Hepatocyte (in vitro differentiated cells): ENCODE measurements at regions not wholly inside any gene's neighbourhood (a gene's known extent, or its start where the extent isn't known, plus 50 kb on each side); places are given as distances from the start of the nearest gene placed in this dataset.
A peak's percentile ranks its signal among the peaks of the same experiment; 100 is the strongest.

Source experiments
- DNase-seq: peaks from one replicate; pipeline ENCODE4 v3.0.0-alpha.2; 2016; ENCODE audit warnings: low spot score
- H2AFZ ChIP-seq: fragments of 200-600 bp; sonication (generic); 2 replicates; pipeline ENCODE4 v1.6.0; 2016; ENCODE audit warnings: antibody characterized with exemption, mild to moderate bottlenecking
- H3K27ac ChIP-seq: fragments of 200-600 bp; sonication (generic); 2 replicates; pipeline ENCODE4 v1.5.1; 2016; ENCODE audit warnings: mild to moderate bottlenecking
- H3K27me3 ChIP-seq: fragments of 200-600 bp; sonication (generic); 2 replicates; pipeline ENCODE4 v1.6.1; 2016
- H3K36me3 ChIP-seq: fragments of 200-600 bp; sonication (generic); replicated peaks from 2 replicates; pipeline ENCODE4 v1.5.1; 2016; ENCODE audit warnings: low read depth; ENCODE audit not compliant: insufficient read depth
- H3K4me1 ChIP-seq: fragments of 200-600 bp; sonication (generic); 2 replicates; pipeline ENCODE4 v1.5.1; 2016; ENCODE audit warnings: mild to moderate bottlenecking, moderate library complexity; ENCODE audit not compliant: insufficient read depth
- H3K4me2 ChIP-seq: fragments of 200-600 bp; sonication (generic); 2 replicates; pipeline ENCODE4 v1.6.0; 2016
- H3K4me3 ChIP-seq: fragments of 200-600 bp; sonication (generic); 2 replicates; pipeline ENCODE4 v1.5.1; 2016; ENCODE audit warnings: mild to moderate bottlenecking
- H3K79me2 ChIP-seq: fragments of 200-600 bp; sonication (generic); 2 replicates; pipeline ENCODE4 v1.6.0; 2017; ENCODE audit warnings: mild to moderate bottlenecking
- H3K9me2 ChIP-seq: fragments of 200-600 bp; sonication (generic); replicated peaks from 2 replicates; pipeline ENCODE4 v1.6.0; 2017; ENCODE audit warnings: mild to moderate bottlenecking; ENCODE audit not compliant: insufficient read depth
- H3K9me3 ChIP-seq: fragments of 200-600 bp; sonication (generic); 2 replicates; pipeline ENCODE4 v1.5.1; 2016; ENCODE audit warnings: low read depth, mild to moderate bottlenecking
- H4K20me1 ChIP-seq: fragments of 200-600 bp; sonication (generic); 2 replicates; pipeline ENCODE4 v1.6.0; 2016; ENCODE audit warnings: mild to moderate bottlenecking; ENCODE audit not compliant: insufficient read depth, poor library complexity, severe bottlenecking
- CTCF ChIP-seq: fragments of 200-600 bp; sonication (generic); IDR thresholded peaks from 2 replicates; pipeline ENCODE4 v1.5.1; 2016; ENCODE audit warnings: antibody characterized with exemption, mild to moderate bottlenecking; ENCODE audit not compliant: poor library complexity
- EZH2 ChIP-seq: fragments of 200-600 bp; sonication (generic); IDR thresholded peaks from 2 replicates; pipeline ENCODE4 v1.6.1; 2016; ENCODE audit warnings: antibody characterized with exemption, mild to moderate bottlenecking, borderline replicate concordance
- EZH2phosphoT487 ChIP-seq: fragments of 200-600 bp; sonication (generic); IDR thresholded peaks from one replicate; pipeline ENCODE4 v1.6.1; 2018; ENCODE audit warnings: antibody characterized with exemption, mild to moderate bottlenecking, low read depth, moderate library complexity; ENCODE audit not compliant: unreplicated experiment, severe bottlenecking
- WGBS: methylation state at CpG from one replicate; pipeline ENCODE4 v1.1.6; 2016; ENCODE audit warnings: low lambda C conversion rate; ENCODE audit errors: missing lambda C conversion rate; 5-methylcytosine and 5-hydroxymethylcytosine counted together

GRCh38 chr9:7328453-7328852 is 471.1 kb downstream of the DMAC1 start:
- Histone ChIP-seq H3K4me2 (no peak overlapping the region), H3K36me3 (no peaks in the 10 kb centered on the region), H3K9me3 (no peaks in the 10 kb centered on the region), H3K27ac (no peak overlapping the region), H4K20me1 (no peaks in the 10 kb centered on the region), H2AFZ (no peak overlapping the region), H3K9me2 (no peaks in the 10 kb centered on the region), H3K27me3 (no peaks in the 10 kb centered on the region), H3K4me1 (no peaks in the 10 kb centered on the region), H3K4me3 (no peak overlapping the region), H3K79me2 (no peaks in the 10 kb centered on the region)
- TF ChIP-seq EZH2 (no peak), EZH2phosphoT487 (no peak)
- DNase-seq = peak; percentile 20

- Histone ChIP-seq H2AFZ (no peak overlapping the region), H3K27ac (no peak overlapping the region), H3K27me3 (no peaks in the 10 kb centered on the region), H3K36me3 (no peaks in the 10 kb centered on the region), H4K20me1 (no peaks in the 10 kb centered on the region), H3K4me1 (no peaks in the 10 kb centered on the region), H3K4me2 (no peak overlapping the region), H3K4me3 (no peak overlapping the region), H3K9me2 (no peaks in the 10 kb centered on the region), H3K79me2 (no peaks in the 10 kb centered on the region), H3K9me3 (no peaks in the 10 kb centered on the region)
- DNase-seq = no peak
- WGBS = 92% methylated on average over 1 of the region's 1 CpG
- TF ChIP-seq CTCF (no peak), EZH2phosphoT487 (no peak), EZH2 (no peak)
These were observed 473.6 kb downstream of the DMAC1 start for GRCh38 chr9:7325995-7326394.

DNA sequence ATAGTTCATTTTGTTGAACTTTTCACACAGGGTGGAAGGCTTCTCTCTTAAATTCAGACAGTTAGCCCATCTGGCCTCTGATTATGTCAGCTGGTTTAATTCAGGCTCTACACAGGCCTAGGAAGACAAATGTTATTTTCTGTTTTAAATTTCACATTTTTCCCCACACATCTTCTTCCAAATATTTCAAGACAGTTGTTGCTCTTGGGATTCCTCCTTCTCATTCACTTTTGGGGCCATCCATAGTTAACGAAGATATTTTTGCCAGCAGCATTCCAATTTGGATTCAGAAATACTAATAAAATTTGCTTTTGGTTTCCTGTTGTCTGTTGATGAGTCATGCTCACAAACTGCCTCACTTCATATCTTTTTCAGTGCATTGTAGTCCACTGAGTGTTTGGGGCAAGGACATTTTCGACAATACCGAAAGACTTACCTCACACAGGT is 475.4 kb downstream of the DMAC1 start:
- no peak overlapping the region for H2AFZ ChIP-seq
- TF ChIP-seq EZH2phosphoT487 (no peak), EZH2 (no peak), CTCF (no peak)
- no peaks in the 10 kb centered on the region for H3K79me2 ChIP-seq
- H3K27ac ChIP-seq = no peak overlapping the region
- no peaks in the 10 kb centered on the region for H4K20me1 ChIP-seq
- H3K36me3 ChIP-seq = no peaks in the 10 kb centered on the region
- H3K4me1 ChIP-seq = peaks cover 8% of the 10 kb centered on the region
- no peaks in the 10 kb centered on the region for H3K9me2 ChIP-seq
- no peak overlapping the region for H3K4me3 ChIP-seq
- no peak overlapping the region for H3K4me2 ChIP-seq
- no peaks in the 10 kb centered on the region for H3K9me3 ChIP-seq
- 95% methylated on average over 3 of the region's 3 CpGs for WGBS
- H3K27me3 ChIP-seq = no peaks in the 10 kb centered on the region
- no peak for DNase-seq

GRCh38 chr9:7320841-7321240 is 478.7 kb downstream of the DMAC1 start:
- Histone ChIP-seq H3K36me3 (no peaks in the 10 kb centered on the region), H3K79me2 (no peaks in the 10 kb centered on the region), H3K4me1 (peaks cover 12% of the 10 kb centered on the region), H3K4me3 (no peak overlapping the region), H3K27ac (no peak overlapping the region), H3K4me2 (no peak overlapping the region), H3K9me3 (no peaks in the 10 kb centered on the region), H3K27me3 (no peaks in the 10 kb centered on the region), H2AFZ (no peak overlapping the region), H3K9me2 (no peaks in the 10 kb centered on the region), H4K20me1 (no peaks in the 10 kb centered on the region)
- TF ChIP-seq EZH2phosphoT487 (no peak), CTCF (no peak), EZH2 (no peak)
- WGBS = 89% methylated on average over 7 of the region's 7 CpGs
- no peak for DNase-seq
